ENCODE measurements at regions not wholly inside any gene's neighbourhood (a gene's known extent, or its start where the extent isn't known, plus 50 kb on each side); places are given as distances from the start of the nearest gene placed in this dataset.

DNA sequence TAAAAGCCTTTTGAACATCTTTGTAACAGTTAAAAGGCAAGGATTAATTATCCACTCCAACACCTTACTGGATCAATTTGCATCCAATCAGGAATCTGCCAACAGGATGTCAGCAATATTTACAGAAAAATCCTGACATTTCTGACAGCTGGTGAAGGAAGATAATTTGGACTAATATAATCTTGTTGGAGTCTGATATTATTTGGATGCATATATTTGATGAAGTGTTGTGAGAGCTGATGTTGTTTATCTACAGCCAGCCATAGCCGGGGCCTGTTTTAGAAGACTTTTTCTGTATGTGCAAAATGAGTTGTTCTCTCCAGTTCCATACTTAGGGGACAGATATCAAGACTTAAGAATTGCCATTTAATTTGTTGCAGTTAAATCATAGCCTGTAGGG is 91.1 kb downstream of the GPR37 start:
- H3K27ac ChIP-seq = no peak overlapping the region
- no peaks in the 10 kb centered on the region for H3K36me3 ChIP-seq
- no peaks in the 10 kb centered on the region for H3K4me1 ChIP-seq
- H4K20me1 ChIP-seq = no peaks in the 10 kb centered on the region
- no peak overlapping the region for H3K4me2 ChIP-seq
- no peak overlapping the region for H3K9ac ChIP-seq
- H3K4me3 ChIP-seq = no peak overlapping the region
- no peaks in the 10 kb centered on the region for H3K9me3 ChIP-seq (replicated peaks in 1 of 11)
- TF ChIP-seq Cebpa-rat (IDR thresholded peaks at IDR 0.05) = no peak
- no peaks in the 10 kb centered on the region for H3K27me3 ChIP-seq

- Histone ChIP-seq H3K9ac (no peak overlapping the region), H3K36me3 (no peaks in the 10 kb centered on the region), H3K27me3 (no peaks in the 10 kb centered on the region), H4K20me1 (no peaks in the 10 kb centered on the region), H3K9me3 (replicated peaks in 1 of 11) (no peaks in the 10 kb centered on the region), H3K4me2 (no peak overlapping the region), H3K4me3 (no peak overlapping the region), H3K27ac (no peak overlapping the region), H3K4me1 (no peaks in the 10 kb centered on the region)
- no peak for TF ChIP-seq Cebpa-rat (IDR thresholded peaks at IDR 0.05)
Observed at GRCh38 chr7:124672011-124672410, 93.6 kb downstream of the GPR37 start.

- Histone ChIP-seq H3K9ac (no peak overlapping the region), H3K4me3 (no peak overlapping the region), H3K4me1 (no peaks in the 10 kb centered on the region), H3K27ac (no peak overlapping the region), H4K20me1 (no peaks in the 10 kb centered on the region), H3K9me3 (replicated peaks in 1 of 11) (no peaks in the 10 kb centered on the region), H3K27me3 (no peaks in the 10 kb centered on the region), H3K36me3 (no peaks in the 10 kb centered on the region), H3K4me2 (no peak overlapping the region)
- TF ChIP-seq Cebpa-rat (IDR thresholded peaks at IDR 0.05) = no peak
Observed at GRCh38 chr7:124667312-124668153, 98.1 kb downstream of the GPR37 start.

DNA sequence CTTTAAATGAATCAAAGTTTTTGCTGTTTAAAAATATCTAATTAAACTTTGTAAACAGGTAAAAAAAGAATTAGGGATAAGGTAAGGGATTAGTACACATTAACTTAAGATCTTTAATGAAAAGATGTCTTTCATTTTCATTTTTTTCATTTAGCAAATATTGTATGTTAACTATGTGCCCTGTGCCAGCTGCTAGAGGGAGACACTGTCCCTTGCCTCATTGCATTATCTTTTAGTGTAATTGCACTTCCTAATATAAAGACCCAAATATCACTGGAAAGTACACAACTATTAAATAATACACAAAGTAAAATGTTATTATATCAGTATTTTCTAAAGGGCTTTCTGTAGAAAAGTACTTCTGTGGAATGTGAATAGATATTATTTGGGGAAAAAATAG is 102.7 kb downstream of the GPR37 start:
- Histone ChIP-seq H3K4me2 (no peak overlapping the region), H4K20me1 (no peaks in the 10 kb centered on the region), H3K27me3 (no peaks in the 10 kb centered on the region), H3K36me3 (no peaks in the 10 kb centered on the region), H3K9me3 (replicated peaks in 1 of 11) (no peaks in the 10 kb centered on the region), H3K9ac (no peak overlapping the region), H3K27ac (no peak overlapping the region), H3K4me1 (no peaks in the 10 kb centered on the region), H3K4me3 (no peak overlapping the region)
- TF ChIP-seq Cebpa-rat (IDR thresholded peaks at IDR 0.05) = no peak

DNA sequence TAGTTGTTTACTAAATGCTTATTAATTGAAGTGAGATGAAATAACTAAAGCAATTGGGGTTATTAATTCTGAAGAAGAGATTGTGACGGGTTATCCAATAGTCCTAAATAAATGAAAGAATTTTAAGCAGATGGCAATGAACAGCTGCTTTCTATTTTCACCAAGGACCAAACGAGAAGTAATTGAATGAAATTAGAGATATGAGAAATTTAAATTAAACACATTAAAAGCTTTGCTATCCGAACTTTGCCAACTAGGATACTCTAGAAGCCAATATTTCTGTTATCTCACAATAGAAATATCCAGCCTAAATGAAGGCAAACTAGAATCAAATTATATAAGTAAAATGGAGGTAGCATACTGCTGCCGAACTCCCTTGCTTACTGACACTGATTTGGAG is 103.2 kb downstream of the GPR37 start:
- Histone ChIP-seq H3K4me3 (no peak overlapping the region), H3K9me3 (replicated peaks in 1 of 11) (no peaks in the 10 kb centered on the region), H4K20me1 (no peaks in the 10 kb centered on the region)

DNA sequence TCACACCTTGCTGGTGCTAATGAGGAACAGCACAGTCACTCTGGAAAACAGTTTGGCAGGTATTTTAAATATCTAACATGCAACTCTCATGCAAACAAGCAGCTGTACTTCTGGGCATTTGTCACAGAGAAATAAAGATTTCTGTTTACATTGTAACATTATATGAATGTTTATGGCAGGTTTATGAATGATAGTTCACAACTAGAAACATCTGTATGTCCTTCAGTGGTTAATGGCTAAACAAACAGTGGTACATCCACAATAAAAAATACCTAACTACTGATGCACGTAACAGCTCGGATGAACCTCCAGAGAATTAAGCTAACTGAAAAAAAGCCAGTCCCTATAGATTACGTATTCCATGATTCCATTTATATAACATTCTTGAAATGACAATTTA is 109.6 kb downstream of the GPR37 start:
- TF ChIP-seq Cebpa-rat (IDR thresholded peaks at IDR 0.05) = no peak
- no peak overlapping the region for H3K4me2 ChIP-seq
- no peaks in the 10 kb centered on the region for H3K4me1 ChIP-seq

More for the DNA sequence above, 103.2 kb downstream of the GPR37 start:
- no peaks in the 10 kb centered on the region for H3K4me1 ChIP-seq
- no peak overlapping the region for H3K4me2 ChIP-seq
- TF ChIP-seq Cebpa-rat (IDR thresholded peaks at IDR 0.05) = no peak
- no peaks in the 10 kb centered on the region for H3K36me3 ChIP-seq
- no peak overlapping the region for H3K9ac ChIP-seq
- no peaks in the 10 kb centered on the region for H3K27me3 ChIP-seq
- no peak overlapping the region for H3K27ac ChIP-seq

DNA sequence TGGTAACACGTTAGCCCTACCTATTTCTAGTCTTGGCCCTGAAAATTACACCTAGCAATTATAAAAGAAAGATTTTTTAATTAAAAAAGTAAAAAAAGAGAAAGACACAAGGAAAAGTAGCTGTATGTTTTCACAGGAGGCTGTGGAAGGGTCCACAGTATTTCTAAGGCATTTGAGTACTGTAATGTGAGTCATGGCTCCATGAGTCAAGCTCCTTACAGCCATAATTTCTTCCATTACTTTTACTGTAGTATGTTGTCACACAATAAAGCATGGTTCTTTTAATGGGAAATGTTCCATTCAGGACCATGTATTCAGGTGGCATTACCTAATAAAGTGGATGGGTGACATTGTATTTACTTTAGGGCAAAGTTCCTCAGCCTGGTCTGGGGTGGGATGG is 113.4 kb downstream of the GPR37 start:
- Histone ChIP-seq H3K4me3 (no peak overlapping the region), H3K36me3 (no peaks in the 10 kb centered on the region), H4K20me1 (no peaks in the 10 kb centered on the region), H3K4me1 (peaks cover 0 to 5% (median 0%) of the 10 kb centered on the region in 10 experiments; a peak in 3 of 20 replicates), H3K9me3 (replicated peaks in 1 of 11) (no peaks in the 10 kb centered on the region), H3K9ac (no peak overlapping the region), H3K27ac (no peak overlapping the region), H3K27me3 (no peaks in the 10 kb centered on the region), H3K4me2 (no peak overlapping the region)
- no peak for TF ChIP-seq Cebpa-rat (IDR thresholded peaks at IDR 0.05)

More for the DNA sequence above, 109.6 kb downstream of the GPR37 start:
- H3K27ac ChIP-seq = no peak overlapping the region
- no peaks in the 10 kb centered on the region for H3K27me3 ChIP-seq
- H3K9me3 ChIP-seq (replicated peaks in 1 of 11) = no peaks in the 10 kb centered on the region
- H3K9ac ChIP-seq = no peak overlapping the region
- H3K36me3 ChIP-seq = no peaks in the 10 kb centered on the region
- H3K4me3 ChIP-seq = no peak overlapping the region
- no peaks in the 10 kb centered on the region for H4K20me1 ChIP-seq

DNA sequence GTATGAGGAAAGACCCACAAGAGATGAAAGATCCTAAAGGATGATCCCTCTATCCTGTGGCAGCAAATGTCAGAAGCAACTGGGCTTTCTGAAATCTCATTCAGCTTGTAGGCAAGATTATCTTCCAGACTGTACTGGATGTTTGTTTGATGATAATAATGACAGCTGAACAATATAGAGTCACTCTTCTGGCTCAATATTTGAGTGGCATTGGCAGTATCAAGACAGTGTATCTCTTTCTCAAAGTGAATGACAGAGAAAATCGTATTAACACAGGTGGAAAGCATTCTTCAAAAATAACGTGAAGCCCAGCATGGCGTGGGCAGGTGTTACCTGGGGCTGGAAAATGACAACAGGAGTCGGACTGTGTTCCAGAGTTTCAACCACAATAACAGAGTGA is 114.5 kb downstream of the GPR37 start:
- no peak for TF ChIP-seq Cebpa-rat (IDR thresholded peaks at IDR 0.05)
- Histone ChIP-seq H4K20me1 (no peaks in the 10 kb centered on the region), H3K4me2 (no peak overlapping the region), H3K27me3 (no peaks in the 10 kb centered on the region), H3K4me3 (no peak overlapping the region), H3K9me3 (replicated peaks in 1 of 11) (no peaks in the 10 kb centered on the region), H3K36me3 (no peaks in the 10 kb centered on the region), H3K4me1 (peaks cover 0 to 5% (median 0%) of the 10 kb centered on the region in 10 experiments; a peak in 3 of 20 replicates), H3K27ac (no peak overlapping the region), H3K9ac (no peak overlapping the region)

DNA sequence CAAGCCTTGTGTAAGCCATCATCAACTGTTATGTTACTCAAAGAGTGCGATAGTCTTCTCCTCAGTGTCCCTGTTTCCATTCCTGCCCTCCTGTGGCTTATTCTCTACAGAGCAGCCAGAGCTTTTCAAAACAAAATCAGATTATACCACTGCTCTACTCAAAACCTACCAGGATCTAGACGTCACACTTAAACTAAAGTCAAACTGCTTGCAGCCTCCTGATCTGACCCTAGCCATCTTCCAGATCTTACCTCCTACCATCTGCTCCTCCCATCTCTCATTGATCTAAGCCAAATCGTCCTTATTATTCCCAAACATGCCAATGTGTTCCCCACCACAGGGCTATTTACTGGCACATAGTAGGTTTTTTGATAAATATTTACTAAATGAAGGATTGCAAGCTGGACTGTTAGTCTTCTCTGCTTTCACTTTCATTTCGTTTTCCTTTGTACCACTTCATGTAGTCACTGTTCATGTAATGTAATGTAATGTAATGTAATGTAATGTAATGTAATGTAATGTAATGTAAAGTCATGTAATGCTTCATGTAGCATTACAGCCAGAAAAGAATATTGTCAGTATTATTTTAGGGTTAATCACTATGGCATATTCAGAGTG is 116.1 kb downstream of the GPR37 start:
- Histone ChIP-seq H3K9me3 (replicated peaks in 1 of 11) (no peaks in the 10 kb centered on the region), H3K4me1 (peaks cover 0 to 5% (median 0%) of the 10 kb centered on the region in 10 experiments; a peak in 3 of 20 replicates), H3K9ac (peak overlapping the region in 2 of 11 experiments; percentile 26 to 62; a peak in 2 of 22 replicates), H4K20me1 (no peaks in the 10 kb centered on the region), H3K4me3 (peak overlapping the region in 5 of 10 experiments; percentile 20 to 45 (median 31); a peak in 4 of 20 replicates), H3K4me2 (peak overlapping the region; percentile 14 to 87 (median 46); a peak in 17 of 22 replicates), H3K36me3 (no peaks in the 10 kb centered on the region), H3K27ac (0 out of 22 replicates have a peak overlapping the region, but pooled peaks of 2 of the 11 experiments have one; percentile 7 to 11), H3K27me3 (no peaks in the 10 kb centered on the region)
- TF ChIP-seq Cebpa-rat (IDR thresholded peaks at IDR 0.05) = no peak
